ENCODE measurements at regions not wholly inside any gene's neighbourhood (a gene's known extent, or its start where the extent isn't known, plus 50 kb on each side); places are given as distances from the start of the nearest gene placed in this dataset.

DNA sequence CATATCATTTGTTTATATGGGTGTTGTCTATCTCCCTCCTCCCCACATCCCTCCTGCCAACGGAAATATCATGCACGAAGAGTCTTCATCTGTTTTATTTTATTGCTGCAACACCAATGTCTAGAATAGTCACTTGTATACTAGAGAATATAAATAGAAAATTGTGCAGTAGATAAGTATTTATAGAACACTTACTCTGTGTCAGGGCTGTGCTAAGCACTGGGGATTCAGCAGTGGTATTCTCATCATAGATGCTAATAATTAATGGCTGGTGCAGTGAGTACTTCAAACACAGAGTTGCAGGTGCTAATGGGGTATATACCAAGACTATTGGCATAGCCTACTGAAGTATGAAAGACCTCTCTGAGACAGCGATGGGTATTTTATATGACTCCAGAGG is 353.5 kb upstream of the CDH6 start:
- Histone ChIP-seq H3K27me3 (ENCODE audit: insufficient read depth, low read length) (no peaks in the 10 kb centered on the region), H3K36me3 (ENCODE audit: insufficient read depth, low read length) (no peaks in the 10 kb centered on the region), H3K4me1 (ENCODE audit: insufficient read depth, low read length) (no peaks in the 10 kb centered on the region), H3K9me3 (ENCODE audit: low read length) (no peaks in the 10 kb centered on the region), H3K4me3 (ENCODE audit: low read length) (no peak overlapping the region), H2AFZ (ENCODE audit: low read depth, low read length) (no peak overlapping the region)

DNA sequence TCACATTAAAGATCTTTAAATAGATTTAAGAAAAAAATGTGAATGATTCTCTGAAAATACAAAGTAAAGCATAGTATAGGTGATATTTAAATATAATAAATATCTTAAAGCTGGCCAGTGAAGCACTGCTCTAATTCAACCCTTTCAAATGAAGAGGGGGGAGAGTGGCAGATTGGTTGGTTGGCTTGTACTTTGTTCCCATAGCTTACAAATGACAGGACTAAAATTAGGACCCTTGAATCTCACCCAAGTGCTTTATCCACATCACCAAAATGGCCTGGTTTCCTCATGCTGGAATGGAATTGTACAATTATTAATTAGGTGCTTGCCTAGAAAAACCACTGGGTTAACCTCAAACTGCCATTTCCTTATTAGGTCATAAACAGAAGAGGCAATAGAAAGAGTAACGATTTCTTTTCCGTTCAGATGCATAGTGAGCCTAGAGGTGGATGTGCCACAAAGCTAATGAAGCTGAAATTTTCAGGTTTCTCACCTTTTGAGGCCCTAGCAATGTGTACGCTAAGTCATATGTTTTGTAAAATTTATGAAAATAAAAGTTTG is 354.5 kb upstream of the CDH6 start:
- Histone ChIP-seq H3K27me3 (ENCODE audit: insufficient read depth, low read length) (no peaks in the 10 kb centered on the region), H3K9me3 (ENCODE audit: low read length) (no peaks in the 10 kb centered on the region), H3K4me3 (ENCODE audit: low read length) (no peak overlapping the region), H3K36me3 (ENCODE audit: insufficient read depth, low read length) (no peaks in the 10 kb centered on the region), H3K4me1 (ENCODE audit: insufficient read depth, low read length) (no peaks in the 10 kb centered on the region), H2AFZ (ENCODE audit: low read depth, low read length) (no peak overlapping the region)

DNA sequence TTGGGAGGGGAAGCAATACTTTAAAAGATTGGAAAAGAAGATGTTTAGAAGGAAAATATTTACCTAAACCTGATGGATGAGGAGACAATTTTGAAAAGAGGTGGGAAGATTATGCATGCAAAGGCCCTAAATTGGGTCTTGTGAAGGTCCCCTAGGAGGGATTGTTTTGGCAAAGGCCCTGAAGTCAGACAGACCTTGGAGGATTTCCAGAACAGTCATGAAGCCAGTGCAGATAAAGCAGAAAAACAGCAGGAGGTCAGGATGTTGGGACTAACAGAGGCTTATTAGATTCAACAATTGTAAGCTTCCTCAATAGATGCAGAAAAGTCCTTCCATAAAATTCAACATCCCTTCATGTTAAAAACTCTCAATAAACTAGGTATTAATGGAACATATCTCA is 361.0 kb upstream of the CDH6 start:
- Histone ChIP-seq H3K4me1 (ENCODE audit: insufficient read depth, low read length) (no peaks in the 10 kb centered on the region), H3K27me3 (ENCODE audit: insufficient read depth, low read length) (no peaks in the 10 kb centered on the region), H2AFZ (ENCODE audit: low read depth, low read length) (no peak overlapping the region), H3K4me3 (ENCODE audit: low read length) (no peak overlapping the region), H3K36me3 (ENCODE audit: insufficient read depth, low read length) (no peaks in the 10 kb centered on the region), H3K9me3 (ENCODE audit: low read length) (no peaks in the 10 kb centered on the region)

DNA sequence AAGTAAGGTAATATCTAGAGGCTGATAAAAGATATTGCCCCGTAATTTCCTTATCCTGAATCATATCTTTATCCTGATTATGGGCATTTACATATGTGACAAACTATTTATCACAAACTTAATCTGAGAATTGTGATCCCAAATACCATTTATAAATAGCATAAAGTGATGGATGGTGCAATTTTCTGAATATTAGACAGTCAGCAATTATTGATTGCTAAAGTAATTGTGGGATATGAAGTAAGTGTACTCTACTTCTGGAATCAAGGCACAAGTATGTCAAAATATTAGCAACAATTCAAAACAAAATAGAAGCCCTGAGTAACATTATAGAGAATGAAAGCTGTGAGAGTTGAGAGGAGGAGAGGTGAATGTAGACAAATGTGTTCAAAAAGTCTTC is 361.9 kb upstream of the CDH6 start:
- Histone ChIP-seq H3K27me3 (ENCODE audit: insufficient read depth, low read length) (no peaks in the 10 kb centered on the region), H3K4me1 (ENCODE audit: insufficient read depth, low read length) (no peaks in the 10 kb centered on the region), H3K4me3 (ENCODE audit: low read length) (no peak overlapping the region), H3K9me3 (ENCODE audit: low read length) (no peaks in the 10 kb centered on the region), H3K36me3 (ENCODE audit: insufficient read depth, low read length) (no peaks in the 10 kb centered on the region), H2AFZ (ENCODE audit: low read depth, low read length) (no peak overlapping the region)

DNA sequence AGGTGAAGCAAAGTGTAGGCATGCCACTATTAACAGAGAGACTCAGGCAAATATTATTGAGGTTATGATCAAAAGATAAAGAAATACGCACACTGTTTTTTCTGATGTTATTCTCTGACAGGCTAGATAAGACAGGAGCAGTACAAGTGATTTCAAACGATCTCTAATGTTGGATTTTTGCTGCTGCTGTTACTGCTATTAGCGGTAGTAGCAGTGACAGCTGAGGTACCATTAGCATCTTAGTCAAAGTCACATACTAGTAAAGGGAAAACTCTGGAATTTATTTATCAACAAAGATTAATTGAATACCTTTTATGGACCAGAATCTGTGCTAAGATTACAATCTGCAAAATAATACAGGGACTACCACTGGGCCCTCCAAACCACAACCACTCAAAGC is 362.4 kb upstream of the CDH6 start:
- no peaks in the 10 kb centered on the region for H3K27me3 ChIP-seq (ENCODE audit: insufficient read depth, low read length)
- H3K36me3 ChIP-seq (ENCODE audit: insufficient read depth, low read length): no peaks in the 10 kb centered on the region
- H2AFZ ChIP-seq (ENCODE audit: low read depth, low read length): no peak overlapping the region
- H3K4me3 ChIP-seq (ENCODE audit: low read length): no peak overlapping the region
- H3K4me1 ChIP-seq (ENCODE audit: insufficient read depth, low read length): no peaks in the 10 kb centered on the region
- H3K9me3 ChIP-seq (ENCODE audit: low read length): no peaks in the 10 kb centered on the region

DNA sequence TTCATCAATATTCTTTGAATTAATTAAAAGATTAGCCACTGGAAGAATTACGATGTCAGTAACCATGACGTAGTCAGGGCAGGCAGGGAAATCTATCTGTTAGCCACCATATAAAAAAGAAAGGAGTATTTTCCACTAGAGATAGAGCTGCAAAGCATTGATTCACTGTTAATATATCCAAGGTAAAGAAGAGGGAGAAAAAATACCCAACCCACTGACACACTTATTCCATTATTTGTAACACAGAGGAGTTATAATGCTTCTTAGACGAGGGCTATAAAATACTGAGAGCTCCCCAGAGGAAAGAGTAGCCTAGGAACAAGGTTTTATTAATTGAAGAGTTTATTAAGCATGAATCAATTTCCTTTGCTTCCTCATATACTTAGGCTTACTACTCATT is 382.2 kb upstream of the CDH6 start:
- Histone ChIP-seq H3K4me1 (ENCODE audit: insufficient read depth, low read length) (no peaks in the 10 kb centered on the region), H3K27me3 (ENCODE audit: insufficient read depth, low read length) (no peaks in the 10 kb centered on the region), H3K9me3 (ENCODE audit: low read length) (no peaks in the 10 kb centered on the region), H2AFZ (ENCODE audit: low read depth, low read length) (no peak overlapping the region), H3K36me3 (ENCODE audit: insufficient read depth, low read length) (no peaks in the 10 kb centered on the region), H3K4me3 (ENCODE audit: low read length) (no peak overlapping the region)

DNA sequence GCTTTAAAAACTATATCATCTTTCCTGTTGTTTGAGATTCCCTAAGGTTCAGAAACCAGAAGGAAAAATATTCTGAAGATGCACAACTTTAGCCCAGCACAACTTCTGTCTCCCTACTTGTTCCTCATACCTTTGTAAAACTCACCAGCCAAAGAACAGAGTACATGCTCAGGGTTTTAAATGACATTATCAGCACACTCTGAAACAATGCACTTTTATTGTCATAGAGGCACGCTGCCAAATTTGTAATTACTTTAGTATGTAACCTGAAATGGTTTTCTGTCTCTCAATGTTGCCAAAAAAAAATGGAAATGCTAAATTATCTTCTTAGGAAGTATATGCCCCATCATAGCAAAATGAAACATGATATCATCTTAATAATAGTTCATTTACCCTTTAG is 383.6 kb upstream of the CDH6 start:
- Histone ChIP-seq H3K4me1 (ENCODE audit: insufficient read depth, low read length) (peaks cover under 1% of the 10 kb centered on the region), H2AFZ (ENCODE audit: low read depth, low read length) (no peak overlapping the region), H3K9me3 (ENCODE audit: low read length) (no peaks in the 10 kb centered on the region), H3K27me3 (ENCODE audit: insufficient read depth, low read length) (no peaks in the 10 kb centered on the region), H3K36me3 (ENCODE audit: insufficient read depth, low read length) (no peaks in the 10 kb centered on the region), H3K4me3 (ENCODE audit: low read length) (no peak overlapping the region)

DNA sequence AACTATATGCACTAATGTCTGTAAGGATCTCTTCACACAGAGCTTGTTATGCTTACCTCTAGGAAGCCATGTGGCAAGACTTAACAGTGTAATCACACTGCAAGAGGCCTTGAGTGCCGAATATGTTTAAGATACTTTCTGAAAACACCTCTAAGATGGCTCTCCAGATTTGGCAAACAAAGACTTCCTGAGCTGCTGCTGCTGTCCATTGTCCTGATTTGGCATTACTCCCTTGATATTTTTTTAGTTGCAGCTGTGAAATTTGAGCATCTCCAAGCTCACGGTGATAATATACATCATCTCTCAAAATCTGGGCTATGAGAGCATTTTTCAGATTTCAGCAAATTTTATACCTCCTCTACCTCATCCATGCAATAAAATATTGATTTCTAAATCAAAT is 384.5 kb upstream of the CDH6 start:
- H2AFZ ChIP-seq (ENCODE audit: low read depth, low read length): no peak overlapping the region
- H3K27me3 ChIP-seq (ENCODE audit: insufficient read depth, low read length): no peaks in the 10 kb centered on the region
- H3K4me3 ChIP-seq (ENCODE audit: low read length): no peak overlapping the region
- peaks cover 3% of the 10 kb centered on the region for H3K4me1 ChIP-seq (ENCODE audit: insufficient read depth, low read length)
- H3K9me3 ChIP-seq (ENCODE audit: low read length): no peaks in the 10 kb centered on the region
- no peaks in the 10 kb centered on the region for H3K36me3 ChIP-seq (ENCODE audit: insufficient read depth, low read length)

DNA sequence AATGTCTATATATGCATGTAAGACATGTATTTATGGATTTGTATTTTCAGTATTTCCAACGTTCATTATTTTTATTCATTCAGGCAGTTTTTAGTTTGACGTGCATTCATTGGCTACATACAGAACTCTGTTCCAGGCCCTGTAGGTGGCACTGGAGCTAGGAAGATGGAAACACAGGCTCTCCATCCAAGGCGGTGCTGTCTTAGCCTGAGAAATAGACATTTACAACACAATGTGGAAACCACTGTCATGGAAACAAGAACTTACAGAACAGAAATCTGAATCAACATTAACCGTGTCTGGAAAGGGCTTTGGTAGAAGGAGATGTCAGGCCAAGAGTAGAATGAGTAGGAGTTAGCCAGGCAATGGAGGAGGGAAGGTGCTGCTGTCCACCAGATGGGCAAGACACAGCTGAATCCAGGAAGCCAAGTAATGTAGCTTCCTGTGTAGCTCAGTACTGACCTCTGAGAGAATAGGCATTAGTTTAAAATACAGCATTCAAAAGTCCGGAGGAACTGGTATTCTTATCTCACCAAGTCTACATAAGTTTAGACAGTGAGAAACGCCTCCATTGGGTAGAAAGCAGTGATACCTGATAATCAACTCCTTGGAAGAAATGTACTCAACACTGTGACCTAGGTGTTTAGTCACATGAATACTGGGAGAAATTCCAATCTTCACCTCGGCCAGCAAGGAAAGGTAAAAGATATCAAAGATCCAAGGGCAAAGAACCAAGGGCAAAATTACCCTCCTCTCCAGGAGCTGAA is 388.6 kb upstream of the CDH6 start:
- H3K9me3 ChIP-seq (ENCODE audit: low read length): no peaks in the 10 kb centered on the region
- no peak overlapping the region for H3K4me3 ChIP-seq (ENCODE audit: low read length)
- no peaks in the 10 kb centered on the region for H3K36me3 ChIP-seq (ENCODE audit: insufficient read depth, low read length)
- H3K4me1 ChIP-seq (ENCODE audit: insufficient read depth, low read length): peaks cover 3% of the 10 kb centered on the region
- H3K27me3 ChIP-seq (ENCODE audit: insufficient read depth, low read length): no peaks in the 10 kb centered on the region
- H2AFZ ChIP-seq (ENCODE audit: low read depth, low read length): no peak overlapping the region

DNA sequence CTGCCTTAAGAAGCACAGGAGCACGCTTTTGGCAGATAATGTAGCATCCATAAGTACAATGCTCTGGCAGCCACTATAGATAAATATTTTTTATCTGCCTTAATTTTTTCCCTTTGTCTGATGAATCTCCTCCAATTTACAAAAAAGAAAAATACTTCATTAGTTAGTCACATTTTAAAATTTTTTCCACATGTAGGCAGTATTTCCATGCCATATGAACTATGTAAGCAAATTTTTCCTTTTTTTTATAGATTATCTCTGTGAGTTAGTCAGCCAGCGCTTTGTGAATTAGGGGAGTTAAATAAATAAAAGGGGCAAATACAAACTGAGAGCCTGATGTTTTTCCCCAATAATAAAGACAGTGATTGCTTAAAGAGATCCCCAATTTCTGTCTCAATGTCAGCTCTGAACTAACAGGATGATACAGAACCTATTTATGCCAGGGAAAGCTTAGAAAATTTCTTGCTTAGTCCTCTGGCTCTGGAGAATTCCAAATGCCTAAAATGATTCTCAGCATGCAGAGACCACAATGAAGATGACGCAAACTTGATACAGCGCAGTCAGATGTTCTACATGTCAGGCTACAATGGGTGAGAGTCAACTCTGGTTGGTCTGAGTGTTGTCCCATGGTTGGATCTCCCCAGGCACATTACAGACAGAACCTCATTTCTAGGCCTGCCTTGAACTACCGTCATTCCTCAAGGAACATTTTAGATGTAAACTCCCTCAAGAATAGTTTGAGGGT is 390.4 kb upstream of the CDH6 start:
- Histone ChIP-seq H3K4me3 (ENCODE audit: low read length) (no peak overlapping the region), H3K9me3 (ENCODE audit: low read length) (no peaks in the 10 kb centered on the region)

DNA sequence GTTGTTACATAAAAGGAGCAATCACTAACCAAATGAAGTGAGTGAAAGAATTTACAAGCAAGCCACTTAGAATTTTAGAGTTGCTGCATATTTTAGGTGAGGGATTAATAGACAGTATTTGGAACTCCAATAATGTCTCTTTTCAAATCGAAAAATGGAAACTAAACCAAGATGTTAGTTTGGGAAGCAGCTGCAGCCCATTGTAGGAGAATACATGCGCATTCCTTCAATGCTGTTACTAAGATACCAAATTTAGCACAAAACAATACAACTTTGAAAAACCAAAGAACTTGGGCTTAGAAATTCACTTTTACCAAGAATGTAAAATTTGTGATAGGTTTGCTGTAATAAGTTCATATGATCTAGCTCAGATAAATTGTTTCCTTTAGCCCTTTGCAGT is 411.8 kb upstream of the CDH6 start:
- Histone ChIP-seq H3K36me3 (ENCODE audit: insufficient read depth, low read length) (no peaks in the 10 kb centered on the region), H2AFZ (ENCODE audit: low read depth, low read length) (no peak overlapping the region), H3K9me3 (ENCODE audit: low read length) (no peaks in the 10 kb centered on the region), H3K27me3 (ENCODE audit: insufficient read depth, low read length) (no peaks in the 10 kb centered on the region), H3K4me1 (ENCODE audit: insufficient read depth, low read length) (peaks cover 7% of the 10 kb centered on the region), H3K4me3 (ENCODE audit: low read length) (no peak overlapping the region)

More for the DNA sequence above, 390.4 kb upstream of the CDH6 start:
- peaks cover 3% of the 10 kb centered on the region for H3K4me1 ChIP-seq (ENCODE audit: insufficient read depth, low read length)
- H3K36me3 ChIP-seq (ENCODE audit: insufficient read depth, low read length): no peaks in the 10 kb centered on the region
- H3K27me3 ChIP-seq (ENCODE audit: insufficient read depth, low read length): no peaks in the 10 kb centered on the region
- H2AFZ ChIP-seq (ENCODE audit: low read depth, low read length): no peak overlapping the region

DNA sequence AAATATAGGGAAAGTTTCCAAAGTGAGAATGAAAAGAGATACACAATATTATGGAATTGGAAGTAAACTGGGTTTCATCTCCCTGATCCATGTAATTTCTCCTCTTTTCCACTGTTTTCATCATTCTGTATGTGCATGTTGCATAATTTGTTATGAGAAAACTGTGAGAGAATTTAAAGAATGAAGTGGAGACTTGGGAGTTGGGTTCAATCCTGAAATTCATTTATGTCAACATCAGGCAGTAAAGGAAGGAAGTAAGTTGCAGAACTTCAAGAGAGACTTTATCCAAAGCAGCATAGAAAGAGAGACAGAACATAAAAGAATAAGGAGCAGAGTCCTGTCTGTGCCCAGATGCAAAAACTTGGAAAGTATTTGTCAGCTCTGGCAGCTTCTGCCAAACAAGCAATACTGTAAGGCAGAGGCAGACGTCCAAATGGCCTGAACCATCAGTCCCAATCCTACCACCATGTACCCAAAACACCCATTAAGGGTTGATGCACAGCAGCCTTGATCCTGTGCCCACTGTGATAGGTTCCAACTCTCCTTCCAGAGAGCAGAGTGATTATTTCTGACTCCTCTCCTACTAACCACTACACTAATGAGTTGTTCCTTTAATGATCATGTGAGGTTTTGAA is 425.3 kb upstream of the CDH6 start:
- Histone ChIP-seq H3K4me1 (ENCODE audit: insufficient read depth, low read length) (peaks cover 10% of the 10 kb centered on the region), H3K9me3 (ENCODE audit: low read length) (no peaks in the 10 kb centered on the region), H2AFZ (ENCODE audit: low read depth, low read length) (no peak overlapping the region), H3K36me3 (ENCODE audit: insufficient read depth, low read length) (no peaks in the 10 kb centered on the region), H3K27me3 (ENCODE audit: insufficient read depth, low read length) (no peaks in the 10 kb centered on the region), H3K4me3 (ENCODE audit: low read length) (no peak overlapping the region)

DNA sequence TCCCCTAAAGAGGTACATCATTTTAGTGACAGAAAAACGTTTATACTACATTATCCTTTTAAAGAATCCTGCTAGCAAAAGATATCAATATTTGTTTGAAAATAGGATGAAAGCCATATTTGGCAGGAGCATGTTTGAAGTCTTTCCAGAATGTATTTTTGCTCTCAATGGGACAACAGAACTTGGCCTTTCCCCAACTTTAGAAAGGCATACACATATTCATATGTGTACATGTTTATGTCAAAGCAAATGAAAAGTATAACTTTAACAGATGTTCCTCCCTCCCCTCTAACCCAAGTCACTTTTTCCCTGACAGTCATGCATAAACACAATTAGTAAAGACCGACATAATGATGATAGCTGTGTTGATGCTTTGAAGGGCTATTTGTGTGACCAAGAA is 427.8 kb upstream of the CDH6 start:
- H2AFZ ChIP-seq (ENCODE audit: low read depth, low read length): no peak overlapping the region
- no peaks in the 10 kb centered on the region for H3K27me3 ChIP-seq (ENCODE audit: insufficient read depth, low read length)
- no peak overlapping the region for H3K4me3 ChIP-seq (ENCODE audit: low read length)
- peaks cover 13% of the 10 kb centered on the region for H3K4me1 ChIP-seq (ENCODE audit: insufficient read depth, low read length)
- no peaks in the 10 kb centered on the region for H3K36me3 ChIP-seq (ENCODE audit: insufficient read depth, low read length)
- no peaks in the 10 kb centered on the region for H3K9me3 ChIP-seq (ENCODE audit: low read length)

Data from neuron (in vitro differentiated cells).